Hepatocyte (in vitro differentiated cells): ENCODE measurements at regions not wholly inside any gene's neighbourhood (a gene's known extent, or its start where the extent isn't known, plus 50 kb on each side); places are given as distances from the start of the nearest gene placed in this dataset.
"Not testable (repeated sequence)": the region's sequence is repeated elsewhere in the genome, so short reads cannot be mapped to it uniquely, and the experiment has no call there.

Source experiments
- DNase-seq: peaks from one replicate; pipeline ENCODE4 v3.0.0-alpha.2; 2016; ENCODE audit warnings: low spot score
- H2AFZ ChIP-seq: fragments of 200-600 bp; sonication (generic); 2 replicates; pipeline ENCODE4 v1.6.0; 2016; ENCODE audit warnings: antibody characterized with exemption, mild to moderate bottlenecking
- H3K27ac ChIP-seq: fragments of 200-600 bp; sonication (generic); 2 replicates; pipeline ENCODE4 v1.5.1; 2016; ENCODE audit warnings: mild to moderate bottlenecking
- H3K27me3 ChIP-seq: fragments of 200-600 bp; sonication (generic); 2 replicates; pipeline ENCODE4 v1.6.1; 2016
- H3K36me3 ChIP-seq: fragments of 200-600 bp; sonication (generic); replicated peaks from 2 replicates; pipeline ENCODE4 v1.5.1; 2016; ENCODE audit warnings: low read depth; ENCODE audit not compliant: insufficient read depth
- H3K4me1 ChIP-seq: fragments of 200-600 bp; sonication (generic); 2 replicates; pipeline ENCODE4 v1.5.1; 2016; ENCODE audit warnings: mild to moderate bottlenecking, moderate library complexity; ENCODE audit not compliant: insufficient read depth
- H3K4me2 ChIP-seq: fragments of 200-600 bp; sonication (generic); 2 replicates; pipeline ENCODE4 v1.6.0; 2016
- H3K4me3 ChIP-seq: fragments of 200-600 bp; sonication (generic); 2 replicates; pipeline ENCODE4 v1.5.1; 2016; ENCODE audit warnings: mild to moderate bottlenecking
- H3K79me2 ChIP-seq: fragments of 200-600 bp; sonication (generic); 2 replicates; pipeline ENCODE4 v1.6.0; 2017; ENCODE audit warnings: mild to moderate bottlenecking
- H3K9me2 ChIP-seq: fragments of 200-600 bp; sonication (generic); replicated peaks from 2 replicates; pipeline ENCODE4 v1.6.0; 2017; ENCODE audit warnings: mild to moderate bottlenecking; ENCODE audit not compliant: insufficient read depth
- H3K9me3 ChIP-seq: fragments of 200-600 bp; sonication (generic); 2 replicates; pipeline ENCODE4 v1.5.1; 2016; ENCODE audit warnings: low read depth, mild to moderate bottlenecking
- H4K20me1 ChIP-seq: fragments of 200-600 bp; sonication (generic); 2 replicates; pipeline ENCODE4 v1.6.0; 2016; ENCODE audit warnings: mild to moderate bottlenecking; ENCODE audit not compliant: insufficient read depth, poor library complexity, severe bottlenecking
- CTCF ChIP-seq: fragments of 200-600 bp; sonication (generic); IDR thresholded peaks from 2 replicates; pipeline ENCODE4 v1.5.1; 2016; ENCODE audit warnings: antibody characterized with exemption, mild to moderate bottlenecking; ENCODE audit not compliant: poor library complexity
- EZH2 ChIP-seq: fragments of 200-600 bp; sonication (generic); IDR thresholded peaks from 2 replicates; pipeline ENCODE4 v1.6.1; 2016; ENCODE audit warnings: antibody characterized with exemption, mild to moderate bottlenecking, borderline replicate concordance
- EZH2phosphoT487 ChIP-seq: fragments of 200-600 bp; sonication (generic); IDR thresholded peaks from one replicate; pipeline ENCODE4 v1.6.1; 2018; ENCODE audit warnings: antibody characterized with exemption, mild to moderate bottlenecking, low read depth, moderate library complexity; ENCODE audit not compliant: unreplicated experiment, severe bottlenecking
- WGBS: methylation state at CpG from one replicate; pipeline ENCODE4 v1.1.6; 2016; ENCODE audit warnings: low lambda C conversion rate; ENCODE audit errors: missing lambda C conversion rate; 5-methylcytosine and 5-hydroxymethylcytosine counted together

DNA sequence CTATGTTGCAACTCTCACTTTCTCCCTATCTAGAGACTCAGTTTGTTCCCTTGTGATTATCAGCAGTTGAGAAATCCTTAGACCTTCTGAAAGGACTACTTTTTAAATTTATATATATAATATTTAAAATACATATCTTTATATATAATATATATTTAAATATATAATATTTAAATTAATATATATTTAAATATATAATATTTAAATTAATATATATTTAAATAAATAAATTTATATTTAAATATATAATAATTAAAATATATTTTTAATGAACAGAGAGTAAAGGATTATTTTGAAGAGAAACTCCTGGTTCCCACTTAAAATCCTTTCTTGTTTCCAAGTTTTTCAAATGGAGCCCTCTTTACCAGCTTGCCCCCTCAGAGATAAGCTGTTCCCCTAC is 83.7 kb upstream of the TRIM77 start:
- H4K20me1 ChIP-seq, result no peaks in the 10 kb centered on the region
- H3K79me2 ChIP-seq, result no peaks in the 10 kb centered on the region
- DNase-seq, result no peak
- no peak overlapping the region for H2AFZ ChIP-seq
- H3K27me3 ChIP-seq, result no peaks in the 10 kb centered on the region
- no peaks in the 10 kb centered on the region for H3K9me2 ChIP-seq
- H3K27ac ChIP-seq, result no peak overlapping the region
- no peak overlapping the region for H3K4me3 ChIP-seq
- H3K9me3 ChIP-seq, result no peaks in the 10 kb centered on the region
- H3K36me3 ChIP-seq, result no peaks in the 10 kb centered on the region
- H3K4me2 ChIP-seq, result no peak overlapping the region
- H3K4me1 ChIP-seq, result no peaks in the 10 kb centered on the region
- TF ChIP-seq EZH2phosphoT487, result no peak
- no peak for TF ChIP-seq EZH2
- no peak for TF ChIP-seq CTCF

DNA sequence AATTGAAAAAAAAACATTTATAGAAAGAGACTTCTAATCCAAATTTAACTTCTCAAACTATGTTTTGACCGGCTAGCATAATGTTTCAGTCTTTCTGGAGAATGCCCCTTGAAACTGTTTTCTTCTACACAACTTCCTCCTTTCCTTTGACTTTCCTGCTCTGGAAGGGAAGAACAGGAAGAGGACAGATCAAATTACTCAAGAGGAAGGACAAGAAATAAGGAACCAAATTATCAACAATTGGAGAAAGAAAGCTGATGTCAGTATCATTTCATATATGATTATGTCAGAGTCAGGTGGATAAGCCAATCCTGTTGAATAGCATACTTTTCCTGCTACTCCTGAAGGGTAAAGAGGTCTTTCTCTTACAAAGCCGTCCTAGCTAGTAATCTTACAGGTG is 83.2 kb upstream of the TRIM77 start:
- not testable (repeated sequence) for H3K4me1 ChIP-seq, H3K79me2 ChIP-seq, DNase-seq, H2AFZ ChIP-seq, H3K27ac ChIP-seq, H3K4me3 ChIP-seq, H3K9me3 ChIP-seq, H3K36me3 ChIP-seq, H3K9me2 ChIP-seq, H4K20me1 ChIP-seq, H3K27me3 ChIP-seq, H3K4me2 ChIP-seq
- WGBS, result 95% methylated on average over 2 of the region's 2 CpGs

DNA sequence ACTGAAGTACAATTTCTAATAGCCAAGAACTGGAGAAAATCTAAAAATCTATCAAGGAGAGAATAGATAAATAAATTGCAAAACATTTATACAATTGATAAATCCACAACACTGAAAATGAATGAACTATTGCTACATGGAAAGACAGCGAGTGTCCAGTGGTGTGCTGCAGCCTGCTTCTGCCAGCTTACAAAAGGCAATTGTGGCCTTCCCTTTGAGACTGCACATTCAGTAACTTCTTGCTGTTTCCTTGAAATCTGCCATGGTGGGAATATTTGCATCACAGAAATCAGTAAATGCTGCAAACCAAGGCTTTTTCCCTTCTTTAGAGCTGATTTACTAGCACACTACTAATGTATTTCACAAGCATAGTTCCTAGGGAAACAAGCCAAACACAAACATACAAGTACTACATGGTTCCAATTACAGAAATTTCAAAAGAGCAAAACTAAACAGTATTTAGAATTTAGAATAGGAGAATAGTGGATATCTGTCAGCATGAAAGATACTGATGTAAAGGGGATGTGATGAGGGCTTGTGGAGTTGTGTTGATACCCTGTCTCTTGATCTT is 76.9 kb upstream of the TRIM77 start:
- no peak overlapping the region for H3K4me3 ChIP-seq
- no peak for TF ChIP-seq EZH2phosphoT487
- TF ChIP-seq CTCF, result no peak
- no peak for TF ChIP-seq EZH2
- no peak overlapping the region for H3K4me2 ChIP-seq
- H2AFZ ChIP-seq, result no peak overlapping the region
- WGBS, result 82% methylated on average over 1 of the region's 1 CpG
- no peaks in the 10 kb centered on the region for H3K9me2 ChIP-seq
- no peaks in the 10 kb centered on the region for H3K79me2 ChIP-seq
- no peaks in the 10 kb centered on the region for H3K27me3 ChIP-seq
- no peak for DNase-seq
- H3K27ac ChIP-seq, result no peak overlapping the region
- H3K4me1 ChIP-seq, result no peaks in the 10 kb centered on the region
- no peaks in the 10 kb centered on the region for H4K20me1 ChIP-seq
- no peaks in the 10 kb centered on the region for H3K9me3 ChIP-seq
- H3K36me3 ChIP-seq, result no peaks in the 10 kb centered on the region

DNA sequence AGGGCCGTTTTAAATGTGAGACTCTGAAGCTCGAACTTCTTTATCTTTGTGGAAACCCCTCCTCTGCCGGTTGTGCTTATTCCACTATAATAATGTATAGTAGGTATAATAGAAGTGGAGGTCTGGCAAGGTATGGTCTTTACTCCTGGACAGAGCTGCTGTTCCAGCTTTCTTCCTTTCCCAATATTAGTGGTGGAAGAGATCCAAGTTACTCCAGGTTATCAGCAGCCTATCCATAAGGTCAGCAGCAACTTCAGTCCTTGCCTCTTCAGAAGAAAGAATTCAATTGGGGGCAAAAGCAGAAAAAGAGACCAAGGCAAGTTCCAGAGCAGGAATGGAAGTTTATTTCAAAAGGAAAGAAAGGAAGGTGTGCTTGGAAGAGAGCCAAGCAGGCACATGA is 69.3 kb upstream of the TRIM77 start:
- not testable (repeated sequence) for H3K27me3 ChIP-seq, H3K9me3 ChIP-seq, DNase-seq, H3K36me3 ChIP-seq, H3K4me3 ChIP-seq, H2AFZ ChIP-seq, H3K4me2 ChIP-seq, H3K79me2 ChIP-seq, H3K9me2 ChIP-seq, H3K4me1 ChIP-seq, H3K27ac ChIP-seq, H4K20me1 ChIP-seq
- WGBS, result 74% methylated on average over 3 of the region's 3 CpGs

- not testable (repeated sequence) for H3K9me2 ChIP-seq, H3K4me1 ChIP-seq, H3K27ac ChIP-seq, H3K27me3 ChIP-seq, H4K20me1 ChIP-seq, H3K79me2 ChIP-seq, H3K36me3 ChIP-seq, H3K4me2 ChIP-seq, H2AFZ ChIP-seq, H3K4me3 ChIP-seq, H3K9me3 ChIP-seq, DNase-seq
- 100% methylated on average over 1 of the region's 1 CpG for WGBS
Measured at GRCh38 chr11:89648232-89648631, 61.9 kb upstream of the TRIM77 start.

GRCh38 chr11:89648996-89649395 is 61.1 kb upstream of the TRIM77 start:
- DNase-seq, H3K27ac ChIP-seq, H3K36me3 ChIP-seq, H3K4me3 ChIP-seq, H3K4me1 ChIP-seq, H3K4me2 ChIP-seq, H3K27me3 ChIP-seq, H4K20me1 ChIP-seq, H2AFZ ChIP-seq, H3K9me2 ChIP-seq, H3K79me2 ChIP-seq, H3K9me3 ChIP-seq: not testable (repeated sequence)
- WGBS, result 98% methylated on average over 5 of the region's 5 CpGs

- 77% methylated on average over 2 of the region's 2 CpGs for WGBS
- DNase-seq, result not testable (repeated sequence)
Measured at GRCh38 chr11:89654669-89655068, 55.4 kb upstream of the TRIM77 start.

More at GRCh38 chr11:89654669-89655068, 55.4 kb upstream of the TRIM77 start:
- H3K79me2 ChIP-seq, H3K9me3 ChIP-seq, H3K4me3 ChIP-seq, H3K4me1 ChIP-seq, H3K4me2 ChIP-seq, H4K20me1 ChIP-seq, H2AFZ ChIP-seq, H3K27me3 ChIP-seq, H3K36me3 ChIP-seq, H3K9me2 ChIP-seq, H3K27ac ChIP-seq: not testable (repeated sequence)
